ENCODE measurements at regions not wholly inside any gene's neighbourhood (a gene's known extent, or its start where the extent isn't known, plus 50 kb on each side); places are given as distances from the start of the nearest gene placed in this dataset.

DNA sequence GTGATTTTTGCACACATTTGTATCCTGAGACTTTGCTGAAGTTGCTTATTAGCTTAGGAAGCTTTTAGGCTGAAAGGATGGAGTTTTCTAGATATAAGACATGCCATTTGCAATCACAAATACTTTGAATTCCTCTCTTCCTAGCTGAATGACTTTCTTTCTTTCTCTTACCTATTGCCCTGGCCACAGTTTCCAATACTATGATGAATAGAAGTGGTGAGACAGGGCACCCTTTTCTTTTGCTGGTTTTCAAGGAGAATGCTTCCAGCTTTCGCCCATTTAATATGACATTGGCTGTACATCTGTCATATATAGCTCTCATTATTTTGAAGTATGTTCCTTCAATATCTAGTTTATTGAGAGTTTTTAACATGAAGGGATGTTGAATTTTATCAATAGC, 409.6 kb upstream of the EPHA7 start:
- no peak for DNase-seq
- in situ Hi-C loops (cut with MboI; ENCODE audit: low pct_unique_long_range_greater_than_20kb, low sequenced_read_pairs): no loop called here

DNA sequence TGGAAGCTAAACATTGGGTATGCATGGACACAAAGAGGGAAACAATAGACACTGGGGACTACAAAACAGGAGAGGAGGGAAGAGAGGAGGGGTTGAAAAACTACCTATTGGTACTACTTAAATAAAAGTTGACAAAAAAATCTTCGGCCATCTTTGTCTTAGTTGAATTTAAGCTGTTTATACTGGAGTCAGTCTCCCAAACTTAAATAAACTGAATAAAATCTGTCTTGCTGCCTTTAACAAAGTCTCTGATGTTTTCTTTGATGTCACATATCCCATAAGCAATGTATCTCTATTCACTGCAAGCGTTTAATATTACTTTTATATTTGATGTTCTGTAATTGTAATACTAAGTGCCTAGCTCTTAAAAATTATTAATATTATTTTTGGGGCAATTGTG, 409.2 kb upstream of the EPHA7 start:
- in situ Hi-C loops (cut with MboI; ENCODE audit: low pct_unique_long_range_greater_than_20kb, low sequenced_read_pairs): no loop called here
- DNase-seq: no peak

- in situ Hi-C loops (cut with MboI; ENCODE audit: low pct_unique_long_range_greater_than_20kb, low sequenced_read_pairs): no loop called here
- no peak for DNase-seq
These were observed 408.4 kb upstream of the EPHA7 start for GRCh38 chr6:93827728-93828127.

DNA sequence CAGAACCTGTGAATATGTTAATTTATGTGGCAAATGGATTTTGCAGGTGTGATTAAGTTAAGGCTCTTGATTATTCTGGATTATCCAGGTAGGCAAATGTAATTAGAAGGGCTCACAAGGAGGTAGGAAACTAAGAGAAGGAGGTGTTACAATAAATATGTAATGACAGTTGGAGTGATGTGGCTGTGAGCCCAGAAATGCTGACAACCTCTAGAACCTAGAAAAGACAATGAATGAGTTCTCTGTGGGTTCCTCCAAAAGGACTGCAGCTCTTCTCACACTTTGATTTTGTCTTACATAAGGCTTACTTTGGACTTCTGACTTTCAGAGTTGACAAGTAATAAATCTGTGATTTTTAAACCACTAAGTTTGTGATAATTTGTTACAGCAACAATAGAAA, 406.6 kb upstream of the EPHA7 start:
- in situ Hi-C loops (cut with MboI; ENCODE audit: low pct_unique_long_range_greater_than_20kb, low sequenced_read_pairs): no loop called here
- DNase-seq: no peak

- no peak for DNase-seq
- in situ Hi-C loops (cut with MboI; ENCODE audit: low pct_unique_long_range_greater_than_20kb, low sequenced_read_pairs): no loop called here
These were observed 404.1 kb upstream of the EPHA7 start for GRCh38 chr6:93823489-93823888.

- no peak for DNase-seq
- in situ Hi-C loops (cut with MboI; ENCODE audit: low pct_unique_long_range_greater_than_20kb, low sequenced_read_pairs): no loop called here
These were observed 403.3 kb upstream of the EPHA7 start for GRCh38 chr6:93822434-93823265.

DNA sequence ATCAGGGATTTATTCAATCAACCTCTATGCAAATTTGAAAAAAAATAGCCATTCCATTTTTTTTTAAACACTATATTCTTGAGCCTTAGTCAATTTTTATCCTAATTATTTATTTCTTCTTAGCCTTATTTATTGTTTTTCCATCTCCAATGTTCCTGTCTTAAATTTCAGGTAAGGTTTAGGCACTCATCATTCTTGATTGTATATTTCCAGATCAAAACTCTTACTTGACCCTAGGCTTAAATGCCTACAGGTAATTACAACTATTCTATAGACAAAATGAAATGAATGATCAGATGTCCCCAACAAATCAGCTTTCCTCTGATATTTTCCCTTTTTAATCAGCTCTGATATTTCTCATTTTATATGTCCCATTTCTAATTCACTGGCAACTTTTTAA, 402.6 kb upstream of the EPHA7 start:
- DNase-seq: no peak
- in situ Hi-C loops (cut with MboI; ENCODE audit: low pct_unique_long_range_greater_than_20kb, low sequenced_read_pairs): no loop called here

DNA sequence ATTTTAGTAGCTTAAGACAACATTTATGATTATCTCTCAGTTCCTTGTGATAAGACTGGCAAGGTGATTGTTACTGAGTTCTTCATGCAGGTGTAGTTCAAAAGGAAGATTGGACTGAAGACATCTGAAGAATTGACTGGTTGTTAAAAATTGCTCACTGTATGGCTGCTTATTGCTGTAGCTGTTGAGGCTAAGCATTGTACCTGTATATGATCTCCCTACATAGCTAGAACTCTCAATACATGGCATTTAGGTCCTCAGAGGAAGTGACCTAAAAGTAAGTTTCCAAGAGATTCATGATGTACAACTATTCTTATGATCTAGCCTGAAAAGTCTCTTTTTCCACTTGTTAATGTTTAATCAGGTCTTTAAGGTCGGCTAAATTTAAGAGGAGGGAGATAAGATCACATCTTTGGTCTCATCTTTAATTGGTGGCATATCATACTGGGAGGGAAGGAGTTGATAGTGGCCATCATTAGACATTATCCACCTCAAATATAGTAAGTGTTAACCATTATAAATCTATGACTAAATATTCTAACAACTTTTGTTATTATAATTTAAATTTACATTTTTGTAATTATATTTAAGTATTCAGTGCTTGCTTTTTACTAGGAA, 401.2 kb upstream of the EPHA7 start:
- no peak for DNase-seq
- in situ Hi-C loops (cut with MboI; ENCODE audit: low pct_unique_long_range_greater_than_20kb, low sequenced_read_pairs): no loop called here

DNA sequence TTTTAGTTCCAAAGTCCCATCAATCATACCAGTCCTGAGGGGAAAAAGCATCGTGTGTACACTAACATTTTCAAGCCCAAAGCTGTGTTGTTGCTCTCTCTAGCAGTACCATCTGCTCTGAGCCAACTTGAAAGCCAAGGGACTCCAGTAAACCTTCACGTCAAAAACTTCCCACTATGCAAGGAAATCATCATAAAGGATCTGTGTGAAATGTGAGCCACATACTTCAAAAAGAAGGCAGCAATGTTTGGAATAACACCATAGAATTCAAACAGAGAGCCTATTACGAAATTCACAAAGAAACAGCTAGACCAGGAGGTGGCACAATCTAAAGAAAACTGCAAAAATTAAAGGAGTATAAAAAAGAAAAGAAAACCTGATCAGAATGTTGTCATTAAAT, 399.8 kb upstream of the EPHA7 start:
- in situ Hi-C loops (cut with MboI; ENCODE audit: low pct_unique_long_range_greater_than_20kb, low sequenced_read_pairs): no loop called here
- DNase-seq: no peak

DNA sequence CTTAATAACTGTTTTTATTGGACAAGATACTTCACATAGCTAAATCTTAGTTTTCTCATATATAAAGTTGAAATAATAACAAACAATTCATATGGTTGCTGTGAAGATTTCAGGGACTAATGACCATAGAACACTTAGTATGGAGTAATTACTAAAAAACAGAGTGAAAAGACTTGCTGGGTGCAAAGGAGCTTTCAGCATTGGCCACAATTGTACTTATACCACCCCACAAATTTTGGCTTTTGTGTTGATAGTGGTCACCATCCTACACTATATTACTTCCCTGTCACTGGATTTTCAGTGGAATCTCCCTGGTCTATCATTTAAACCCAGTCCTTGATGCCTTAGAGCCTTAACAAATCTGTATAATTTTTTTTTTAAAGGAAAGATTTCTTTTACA, 398.6 kb upstream of the EPHA7 start:
- in situ Hi-C loops (cut with MboI; ENCODE audit: low pct_unique_long_range_greater_than_20kb, low sequenced_read_pairs): no loop called here

DNA sequence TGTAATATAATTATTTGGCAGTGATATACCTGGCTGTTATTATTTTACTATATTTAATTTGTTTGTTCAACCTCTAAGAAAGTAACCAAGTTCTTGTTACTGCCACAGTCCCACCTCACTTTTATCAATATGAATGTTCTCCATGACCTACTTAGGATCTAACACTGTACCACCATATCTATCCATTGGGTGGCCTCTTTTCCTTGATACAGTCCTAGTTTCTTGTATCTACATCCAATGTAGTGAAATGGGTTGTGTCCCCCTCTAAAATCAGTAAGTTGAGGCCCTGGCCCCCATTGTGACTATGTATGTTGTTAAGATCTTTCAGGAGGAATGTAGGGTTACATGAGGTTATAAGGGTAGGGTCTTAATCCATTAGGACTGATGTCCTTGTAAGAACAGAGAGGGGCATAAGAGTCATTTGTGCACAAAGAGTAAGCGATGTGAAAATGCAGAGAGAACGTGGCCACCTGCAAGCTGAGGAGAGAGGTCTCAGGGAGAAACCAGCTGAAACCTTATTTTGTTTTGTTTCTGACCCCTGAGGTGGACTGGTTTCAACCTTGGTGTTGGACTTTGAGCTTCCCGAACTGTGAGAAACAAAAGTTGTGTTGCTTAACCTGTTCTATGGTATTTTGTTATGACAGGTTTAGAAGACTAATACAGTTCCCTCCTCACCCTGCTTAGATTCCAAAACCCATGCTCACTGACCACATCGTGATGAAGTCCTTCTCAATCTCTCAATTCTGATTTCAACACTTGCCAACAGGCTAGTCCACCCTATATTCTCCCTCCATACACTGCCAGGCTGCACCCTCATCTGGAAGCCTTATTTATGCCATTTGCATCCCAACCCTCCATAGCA, 387.3 kb upstream of the EPHA7 start:
- DNase-seq: no peak
- in situ Hi-C loops (cut with MboI; ENCODE audit: low pct_unique_long_range_greater_than_20kb, low sequenced_read_pairs): no loop called here

More for the DNA sequence above, 398.6 kb upstream of the EPHA7 start:
- DNase-seq: no peak

GRCh38 chr6:93801101-93801847, 381.9 kb upstream of the EPHA7 start:
- no peak for DNase-seq
- in situ Hi-C loops (cut with MboI; ENCODE audit: low pct_unique_long_range_greater_than_20kb, low sequenced_read_pairs): no loop called here

DNA sequence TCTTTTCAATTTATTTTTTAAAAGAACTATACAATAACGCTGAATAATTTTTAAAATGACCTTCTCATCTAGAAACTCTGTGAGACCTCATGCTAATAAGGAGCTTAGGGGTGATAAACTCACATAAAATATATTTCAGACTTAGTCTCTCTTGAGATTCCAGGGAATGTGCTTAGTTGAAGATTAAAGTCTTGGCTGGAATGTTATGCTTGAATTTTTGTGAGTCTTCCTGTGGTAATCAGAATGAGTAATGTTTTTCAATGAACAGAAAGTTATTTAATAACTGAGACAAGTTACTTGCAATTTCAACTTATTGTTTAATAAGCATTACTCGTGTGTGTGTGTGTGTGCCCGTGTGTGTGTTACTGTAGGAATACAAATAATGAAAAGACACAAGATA, 379.9 kb upstream of the EPHA7 start:
- no peak for DNase-seq
- in situ Hi-C loops (cut with MboI; ENCODE audit: low pct_unique_long_range_greater_than_20kb, low sequenced_read_pairs): no loop called here

- in situ Hi-C loops (cut with MboI; ENCODE audit: low pct_unique_long_range_greater_than_20kb, low sequenced_read_pairs): no loop called here
These were observed 374.8 kb upstream of the EPHA7 start for GRCh38 chr6:93794166-93794565.

GRCh38 chr6:93792746-93793145, 373.4 kb upstream of the EPHA7 start:
- DNase-seq: no peak
- in situ Hi-C loops (cut with MboI; ENCODE audit: low pct_unique_long_range_greater_than_20kb, low sequenced_read_pairs): no loop called here

More at GRCh38 chr6:93794166-93794565, 374.8 kb upstream of the EPHA7 start:
- DNase-seq: no peak

GRCh38 chr6:93790981-93791380, 371.6 kb upstream of the EPHA7 start:
- in situ Hi-C loops (cut with MboI; ENCODE audit: low pct_unique_long_range_greater_than_20kb, low sequenced_read_pairs): no loop called here
- DNase-seq: no peak

DNA sequence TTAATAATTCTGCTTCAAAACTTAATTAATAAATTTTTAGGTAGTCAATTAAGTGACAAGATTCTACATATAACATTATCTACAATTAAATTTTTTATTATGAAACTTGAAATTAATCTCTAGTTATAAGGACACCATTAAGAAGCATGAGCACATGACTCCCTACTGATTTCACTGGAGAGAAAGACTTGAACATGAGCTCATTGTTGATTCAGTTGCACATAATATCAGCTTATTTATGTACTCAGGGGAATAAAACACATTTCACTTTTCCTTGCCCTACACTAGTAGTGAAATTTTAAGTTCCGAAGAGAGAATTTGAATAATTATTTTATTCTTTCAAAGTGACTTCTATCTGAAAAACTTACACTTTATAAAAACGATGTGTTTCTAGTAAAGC, 370.2 kb upstream of the EPHA7 start:
- DNase-seq: no peak
- in situ Hi-C loops (cut with MboI; ENCODE audit: low pct_unique_long_range_greater_than_20kb, low sequenced_read_pairs): no loop called here

GRCh38 chr6:93787841-93788240, 368.5 kb upstream of the EPHA7 start:
- DNase-seq: no peak
- in situ Hi-C loops (cut with MboI; ENCODE audit: low pct_unique_long_range_greater_than_20kb, low sequenced_read_pairs): no loop called here
